ENCODE measurements at regions not wholly inside any gene's neighbourhood (a gene's known extent, or its start where the extent isn't known, plus 50 kb on each side); places are given as distances from the start of the nearest gene placed in this dataset.

- DNase-seq: peak; percentile 43
- in situ Hi-C loops (cut with HindIII; ENCODE audit: low pct_ligation_motif_present, low pct_unique_long_range_greater_than_20kb, low sequenced_read_pairs): no loop called here
Measured at GRCh38 chr1:209375671-209376365, 207.7 kb upstream of the CAMK1G start.

GRCh38 chr1:209376774-209377173 lies 206.7 kb upstream of the CAMK1G start:
- DNase-seq: no peak
- in situ Hi-C loops (cut with HindIII; ENCODE audit: low pct_ligation_motif_present, low pct_unique_long_range_greater_than_20kb, low sequenced_read_pairs): no loop called here

GRCh38 chr1:209377995-209378394 lies 205.5 kb upstream of the CAMK1G start:
- in situ Hi-C loops (cut with HindIII; ENCODE audit: low pct_ligation_motif_present, low pct_unique_long_range_greater_than_20kb, low sequenced_read_pairs): no loop called here
- no peak for DNase-seq

- in situ Hi-C loops (cut with HindIII; ENCODE audit: low pct_ligation_motif_present, low pct_unique_long_range_greater_than_20kb, low sequenced_read_pairs): no loop called here
- no peak for DNase-seq
Measured at GRCh38 chr1:209379280-209379679, 204.2 kb upstream of the CAMK1G start.

- DNase-seq: no peak
- in situ Hi-C loops (cut with HindIII; ENCODE audit: low pct_ligation_motif_present, low pct_unique_long_range_greater_than_20kb, low sequenced_read_pairs): no loop called here
Measured at GRCh38 chr1:209380420-209380819, 203.1 kb upstream of the CAMK1G start.

GRCh38 chr1:209382231-209383100 lies 201.0 kb upstream of the CAMK1G start:
- no peak for DNase-seq
- in situ Hi-C loops (cut with HindIII; ENCODE audit: low pct_ligation_motif_present, low pct_unique_long_range_greater_than_20kb, low sequenced_read_pairs): no loop called here

GRCh38 chr1:209383422-209383821 lies 200.1 kb upstream of the CAMK1G start:
- in situ Hi-C loops (cut with HindIII; ENCODE audit: low pct_ligation_motif_present, low pct_unique_long_range_greater_than_20kb, low sequenced_read_pairs): no loop called here
- DNase-seq: no peak

GRCh38 chr1:209383907-209384709 lies 199.4 kb upstream of the CAMK1G start:
- in situ Hi-C loops (cut with HindIII; ENCODE audit: low pct_ligation_motif_present, low pct_unique_long_range_greater_than_20kb, low sequenced_read_pairs): no loop called here
- DNase-seq: no peak

GRCh38 chr1:209384710-209385550 lies 198.6 kb upstream of the CAMK1G start:
- in situ Hi-C loops (cut with HindIII; ENCODE audit: low pct_ligation_motif_present, low pct_unique_long_range_greater_than_20kb, low sequenced_read_pairs): no loop called here
- DNase-seq: no peak

DNA sequence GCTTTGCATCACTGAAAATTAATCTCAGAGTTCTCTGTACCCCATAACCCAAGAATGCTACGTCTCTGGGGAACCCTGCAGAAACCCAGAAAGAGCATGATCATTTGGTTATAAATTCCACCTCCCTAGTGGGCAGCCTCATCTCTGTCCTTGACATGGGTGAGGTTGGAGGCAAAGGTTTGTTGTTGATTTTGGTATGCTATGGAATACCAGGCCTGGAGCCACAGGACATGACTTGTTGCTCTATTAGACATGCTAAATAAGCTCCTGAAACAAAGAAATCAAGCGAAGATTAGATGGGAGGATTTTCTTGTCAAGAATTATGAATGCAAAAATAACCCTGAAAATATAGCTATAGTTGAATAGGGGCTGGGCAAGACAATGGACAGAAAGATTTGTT lies 197.4 kb upstream of the CAMK1G start:
- DNase-seq: no peak
- in situ Hi-C loops (cut with HindIII; ENCODE audit: low pct_ligation_motif_present, low pct_unique_long_range_greater_than_20kb, low sequenced_read_pairs): no loop called here

GRCh38 chr1:209387271-209387968 lies 196.1 kb upstream of the CAMK1G start:
- in situ Hi-C loops (cut with HindIII; ENCODE audit: low pct_ligation_motif_present, low pct_unique_long_range_greater_than_20kb, low sequenced_read_pairs): no loop called here
- no peak for DNase-seq

DNA sequence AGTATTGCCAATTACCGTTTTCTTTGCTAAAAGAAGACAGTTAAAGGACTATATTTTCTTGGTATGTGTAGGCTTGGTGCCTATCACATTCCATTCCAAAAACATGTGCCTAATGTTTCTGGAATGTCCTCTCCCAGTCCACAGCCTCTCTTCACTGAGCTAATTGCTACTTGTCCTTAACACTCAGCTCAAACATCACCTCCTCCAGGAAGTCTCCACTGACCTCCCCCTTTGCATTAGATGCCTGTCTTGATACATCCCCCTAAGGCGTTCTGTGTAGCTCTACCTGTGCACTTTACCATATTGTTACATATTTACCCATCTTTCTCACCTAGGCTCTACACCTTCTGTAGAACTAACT lies 195.6 kb upstream of the CAMK1G start:
- in situ Hi-C loops (cut with HindIII; ENCODE audit: low pct_ligation_motif_present, low pct_unique_long_range_greater_than_20kb, low sequenced_read_pairs): no loop called here
- DNase-seq: peak; percentile 40

DNA sequence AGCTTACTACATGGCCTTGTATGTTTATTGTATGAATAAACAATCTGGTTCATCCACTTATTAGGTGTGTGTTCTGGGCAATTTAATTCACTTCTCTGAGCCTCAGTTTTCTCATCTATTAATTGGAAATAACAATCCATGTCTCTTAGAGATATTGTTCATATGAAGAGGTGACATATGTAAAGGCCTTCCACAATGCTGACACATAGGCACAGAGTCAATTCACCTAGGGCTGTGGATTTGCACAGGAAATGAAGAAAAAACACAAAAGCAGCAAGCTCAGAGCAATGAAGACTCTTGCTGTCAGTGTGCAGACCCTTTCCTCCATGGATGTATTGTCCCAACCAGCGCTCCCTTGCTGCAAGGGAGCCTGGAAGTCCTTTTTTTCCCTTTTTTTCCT lies 195.2 kb upstream of the CAMK1G start:
- DNase-seq: no peak
- in situ Hi-C loops (cut with HindIII; ENCODE audit: low pct_ligation_motif_present, low pct_unique_long_range_greater_than_20kb, low sequenced_read_pairs): no loop called here

DNA sequence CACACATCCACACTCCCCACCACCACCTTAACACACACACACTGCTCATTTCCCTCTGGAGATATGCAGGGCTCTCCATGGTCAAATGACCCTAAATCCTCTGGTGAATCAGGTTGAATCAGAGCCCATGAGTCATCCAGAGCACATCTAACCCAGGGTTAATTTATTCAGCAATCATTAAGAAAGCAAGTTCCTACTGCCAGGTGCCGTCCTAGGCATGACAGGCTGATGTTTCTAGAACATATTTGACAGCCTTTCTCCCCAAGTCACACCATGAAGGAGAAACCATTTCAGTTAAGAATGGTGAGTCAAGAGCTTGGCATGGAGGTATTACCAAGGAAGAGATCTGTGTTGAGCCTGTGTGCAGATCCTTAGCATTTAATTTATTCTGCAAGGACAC lies 194.3 kb upstream of the CAMK1G start:
- in situ Hi-C loops (cut with HindIII; ENCODE audit: low pct_ligation_motif_present, low pct_unique_long_range_greater_than_20kb, low sequenced_read_pairs): no loop called here
- DNase-seq: peak; percentile 91

GRCh38 chr1:209389975-209390374 lies 193.5 kb upstream of the CAMK1G start:
- no peak for DNase-seq
- in situ Hi-C loops (cut with HindIII; ENCODE audit: low pct_ligation_motif_present, low pct_unique_long_range_greater_than_20kb, low sequenced_read_pairs): no loop called here

DNA sequence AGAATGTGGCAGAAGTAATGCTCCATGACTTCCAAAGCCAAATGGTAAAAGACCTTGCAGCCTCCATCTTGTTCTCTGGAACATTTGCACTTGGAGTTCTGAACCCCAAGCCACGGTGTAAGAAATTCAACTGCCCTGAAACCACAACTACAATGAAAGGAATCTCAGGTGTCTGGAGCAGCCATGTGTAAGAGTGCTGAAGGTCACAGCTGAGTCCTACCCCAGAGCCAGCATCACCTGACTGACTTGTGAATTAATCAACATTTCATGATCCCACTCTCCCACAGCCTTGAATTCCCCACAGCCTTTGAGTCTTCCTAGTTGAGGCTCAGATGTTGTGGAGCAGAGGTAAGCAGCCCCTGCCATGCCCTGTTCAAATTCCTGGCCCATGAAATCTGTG lies 192.8 kb upstream of the CAMK1G start:
- DNase-seq: no peak
- in situ Hi-C loops (cut with HindIII; ENCODE audit: low pct_ligation_motif_present, low pct_unique_long_range_greater_than_20kb, low sequenced_read_pairs): no loop called here

DNA sequence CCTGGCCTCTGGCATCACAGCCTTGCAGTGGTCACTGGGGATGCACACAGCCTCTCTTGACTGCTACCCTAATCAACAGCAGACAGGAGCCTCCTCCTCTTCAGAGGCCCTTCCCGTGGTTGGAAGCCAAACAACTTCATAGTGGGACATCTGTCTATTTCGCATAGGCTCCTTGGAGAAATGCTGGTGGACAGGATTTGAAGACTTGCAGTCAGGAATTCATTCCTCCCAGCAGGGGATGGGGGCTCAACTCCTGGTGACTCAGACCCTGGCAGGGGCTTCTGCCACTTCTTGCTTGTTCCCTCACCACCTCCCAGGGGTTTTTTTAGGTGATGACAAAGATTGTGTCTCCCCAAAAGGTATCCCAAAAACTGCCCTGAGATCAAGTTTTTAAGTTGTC lies 191.7 kb upstream of the CAMK1G start:
- no peak for DNase-seq
- in situ Hi-C loops (cut with HindIII; ENCODE audit: low pct_ligation_motif_present, low pct_unique_long_range_greater_than_20kb, low sequenced_read_pairs): no loop called here

GRCh38 chr1:209395169-209395568 lies 188.3 kb upstream of the CAMK1G start:
- no peak for DNase-seq
- in situ Hi-C loops (cut with HindIII; ENCODE audit: low pct_ligation_motif_present, low pct_unique_long_range_greater_than_20kb, low sequenced_read_pairs): no loop called here
